ENCODE measurements at regions not wholly inside any gene's neighbourhood (a gene's known extent, or its start where the extent isn't known, plus 50 kb on each side); places are given as distances from the start of the nearest gene placed in this dataset.

GRCh38 chr2:225293638-225294037 lies 105.9 kb upstream of the NYAP2 start:
- TF ChIP-seq CTCF (conservative IDR thresholded peaks at IDR 0.05): no peak
- TF ChIP-seq EZH2 (IDR thresholded peaks at IDR 0.05; ENCODE audit: low read depth): no peak
